ENCODE measurements at regions not wholly inside any gene's neighbourhood (a gene's known extent, or its start where the extent isn't known, plus 50 kb on each side); places are given as distances from the start of the nearest gene placed in this dataset.

- TF ChIP-seq CTCF (IDR thresholded peaks at IDR 0.05; ENCODE audit: insufficient read depth, low read depth, low read length, missing control alignments), result no peak
- no peak for DNase-seq (ENCODE audit: low read depth)
- no peak overlapping the region for H3K4me3 ChIP-seq (ENCODE audit: low read length)
Observed at GRCh38 chr12:89954259-89954658, 245.6 kb upstream of the ATP2B1 start.

DNA sequence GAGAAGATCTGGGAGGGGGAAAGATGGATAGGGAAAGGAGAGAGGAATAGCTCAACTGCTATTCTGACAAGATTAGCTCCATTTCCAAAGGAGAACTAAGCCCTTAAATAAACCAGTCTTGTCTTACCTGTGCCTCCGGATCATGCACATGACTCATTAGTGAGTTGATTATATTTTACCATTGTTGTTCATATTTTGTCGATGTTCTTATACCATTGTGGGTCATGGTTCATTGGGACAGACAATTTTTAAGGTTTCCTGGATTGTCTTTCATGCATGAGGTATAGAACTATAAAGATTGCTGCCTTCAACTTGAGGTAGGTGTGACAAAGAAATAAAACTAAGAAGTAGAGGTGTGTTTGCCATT is 243.0 kb upstream of the ATP2B1 start:
- TF ChIP-seq CTCF (IDR thresholded peaks at IDR 0.05; ENCODE audit: insufficient read depth, low read depth, low read length, missing control alignments), result no peak
- H3K4me3 ChIP-seq (ENCODE audit: low read length), result no peak overlapping the region
- DNase-seq (ENCODE audit: low read depth), result peak; percentile 81

- DNase-seq (ENCODE audit: low read depth), result peak; percentile 87
Observed at GRCh38 chr12:89951050-89951693, 242.5 kb upstream of the ATP2B1 start.

DNA sequence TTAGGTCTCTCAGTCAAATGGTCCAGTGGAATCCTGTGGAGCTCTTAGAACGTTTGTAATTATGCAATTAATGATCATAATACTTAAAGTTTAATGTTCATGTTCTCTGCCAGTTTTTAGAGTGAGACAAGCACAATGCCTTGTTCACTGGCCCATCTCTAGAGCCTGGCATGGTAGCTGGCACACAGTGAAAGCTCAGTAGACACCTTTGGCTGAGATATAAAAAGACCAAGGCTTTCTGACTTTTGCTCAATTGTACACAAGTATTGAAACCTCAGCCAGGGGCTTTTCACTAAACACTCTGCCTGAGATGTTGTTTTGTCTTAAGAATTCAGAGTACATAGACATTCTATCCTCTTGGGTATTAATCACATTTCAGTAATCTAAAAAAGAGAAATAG is 241.8 kb upstream of the ATP2B1 start:
- no peak for TF ChIP-seq CTCF (IDR thresholded peaks at IDR 0.05; ENCODE audit: insufficient read depth, low read depth, low read length, missing control alignments)
- DNase-seq (ENCODE audit: low read depth), result no peak
- H3K4me3 ChIP-seq (ENCODE audit: low read length), result no peak overlapping the region

More at GRCh38 chr12:89951050-89951693, 242.5 kb upstream of the ATP2B1 start:
- H3K4me3 ChIP-seq (ENCODE audit: low read length), result no peak overlapping the region
- TF ChIP-seq CTCF (IDR thresholded peaks at IDR 0.05; ENCODE audit: insufficient read depth, low read depth, low read length, missing control alignments), result no peak

- peak; percentile 56 for DNase-seq (ENCODE audit: low read depth)
- TF ChIP-seq CTCF (IDR thresholded peaks at IDR 0.05; ENCODE audit: insufficient read depth, low read depth, low read length, missing control alignments), result no peak
- H3K4me3 ChIP-seq (ENCODE audit: low read length), result no peak overlapping the region
Observed at GRCh38 chr12:89949457-89950195, 241.0 kb upstream of the ATP2B1 start.

DNA sequence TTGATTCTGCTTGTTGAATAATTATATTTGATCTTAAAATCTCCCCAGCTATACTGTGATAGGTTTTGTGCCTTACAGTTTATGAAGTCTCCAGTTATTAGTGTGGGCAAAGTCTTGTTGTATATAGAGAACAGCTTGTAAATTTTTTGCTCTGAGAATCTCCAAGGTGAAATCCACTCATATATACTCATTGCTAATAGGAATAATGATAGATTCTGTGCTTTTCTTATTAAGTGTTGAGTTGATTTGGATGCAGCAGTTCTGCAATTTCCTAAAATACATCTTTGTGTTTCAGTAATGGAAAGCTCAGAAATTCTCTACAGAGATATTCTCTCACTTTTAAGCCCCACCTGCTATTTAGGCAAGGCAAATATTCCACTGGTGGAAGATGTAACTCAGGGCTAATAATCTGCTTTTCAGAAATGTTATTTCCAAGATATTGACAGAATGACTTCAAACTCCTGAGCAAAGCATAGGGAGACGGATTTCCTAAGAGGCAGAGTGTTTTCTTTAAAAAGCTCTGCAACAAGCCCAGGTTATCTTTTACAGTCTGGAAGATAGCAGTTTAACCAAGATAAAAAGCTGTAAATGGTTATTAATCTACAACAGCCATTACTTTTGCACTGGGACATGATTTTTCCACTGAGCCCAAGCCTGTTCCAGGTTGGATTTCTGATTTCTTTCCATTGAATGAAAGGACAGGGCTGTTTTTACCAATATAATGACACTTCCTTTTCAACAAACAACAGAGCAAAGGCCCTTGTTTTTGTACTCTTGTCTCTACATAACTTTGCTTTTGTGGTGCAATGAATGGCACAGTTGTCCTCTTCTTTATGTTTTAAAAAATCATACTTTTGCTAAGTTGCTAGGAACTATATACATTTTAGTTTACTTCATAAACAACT is 239.9 kb upstream of the ATP2B1 start:
- no peak for TF ChIP-seq CTCF (IDR thresholded peaks at IDR 0.05; ENCODE audit: insufficient read depth, low read depth, low read length, missing control alignments)
- DNase-seq (ENCODE audit: low read depth), result no peak
- H3K4me3 ChIP-seq (ENCODE audit: low read length), result no peak overlapping the region
